ENCODE measurements at regions not wholly inside any gene's neighbourhood (a gene's known extent, or its start where the extent isn't known, plus 50 kb on each side); places are given as distances from the start of the nearest gene placed in this dataset.
"Not testable (repeated sequence)": the region's sequence is repeated elsewhere in the genome, so short reads cannot be mapped to it uniquely, and the experiment has no call there.

DNA sequence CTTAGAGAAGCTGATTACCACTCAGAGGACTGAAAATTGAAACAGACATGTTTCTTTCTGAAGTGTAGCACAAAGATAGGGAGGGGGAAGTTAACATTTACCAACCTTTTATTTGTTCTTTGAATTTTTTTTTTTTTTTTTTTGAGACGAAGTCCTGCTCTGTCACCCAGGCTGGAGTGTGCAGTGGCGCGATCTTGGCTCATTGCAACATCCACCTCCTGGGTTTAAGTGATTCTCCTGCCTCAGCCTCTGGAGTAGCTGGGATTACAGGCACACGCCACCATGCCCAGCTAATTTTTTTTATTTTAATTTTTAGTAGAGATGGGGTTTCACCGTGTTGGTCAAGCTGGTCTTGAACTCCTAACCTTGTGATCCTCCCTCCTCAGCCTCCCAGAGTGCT lies 87.8 kb upstream of the AKAP13 start:
- not testable (repeated sequence) for H4K5ac ChIP-seq (ENCODE audit: low read length); H3K18ac ChIP-seq (ENCODE audit: low read length); H3K36me3 ChIP-seq (ENCODE audit: control insufficient read depth, insufficient read depth, low read length); H3K4me3 ChIP-seq (ENCODE audit: low read length); H2BK15ac ChIP-seq (replicated peaks; ENCODE audit: low read depth); H4K8ac ChIP-seq (ENCODE audit: low read depth, low read length); H3K23ac ChIP-seq (ENCODE audit: low read length); H3K9ac ChIP-seq (ENCODE audit: low read length); H3K4ac ChIP-seq (ENCODE audit: low read depth, low read length); H2AK5ac ChIP-seq (ENCODE audit: low read length); DNase-seq; H3K27me3 ChIP-seq (ENCODE audit: insufficient read depth, low read length, poor library complexity); H3K56ac ChIP-seq (ENCODE audit: low read length); H3K79me2 ChIP-seq (ENCODE audit: control insufficient read depth, insufficient read depth, low read length); H3K79me1 ChIP-seq (ENCODE audit: low read length); H3K4me1 ChIP-seq (ENCODE audit: control insufficient read depth, low read depth, low read length); H2BK120ac ChIP-seq (ENCODE audit: low read depth, low read length); H3K27ac ChIP-seq (ENCODE audit: low read depth, low read length); H2BK5ac ChIP-seq (ENCODE audit: low read length); H3K4me2 ChIP-seq (ENCODE audit: low read length)
- no CpG with 5 or more reads among the region's 5 CpGs for WGBS (ENCODE audit: extremely low coverage, insufficient coverage, low lambda C conversion rate)

DNA sequence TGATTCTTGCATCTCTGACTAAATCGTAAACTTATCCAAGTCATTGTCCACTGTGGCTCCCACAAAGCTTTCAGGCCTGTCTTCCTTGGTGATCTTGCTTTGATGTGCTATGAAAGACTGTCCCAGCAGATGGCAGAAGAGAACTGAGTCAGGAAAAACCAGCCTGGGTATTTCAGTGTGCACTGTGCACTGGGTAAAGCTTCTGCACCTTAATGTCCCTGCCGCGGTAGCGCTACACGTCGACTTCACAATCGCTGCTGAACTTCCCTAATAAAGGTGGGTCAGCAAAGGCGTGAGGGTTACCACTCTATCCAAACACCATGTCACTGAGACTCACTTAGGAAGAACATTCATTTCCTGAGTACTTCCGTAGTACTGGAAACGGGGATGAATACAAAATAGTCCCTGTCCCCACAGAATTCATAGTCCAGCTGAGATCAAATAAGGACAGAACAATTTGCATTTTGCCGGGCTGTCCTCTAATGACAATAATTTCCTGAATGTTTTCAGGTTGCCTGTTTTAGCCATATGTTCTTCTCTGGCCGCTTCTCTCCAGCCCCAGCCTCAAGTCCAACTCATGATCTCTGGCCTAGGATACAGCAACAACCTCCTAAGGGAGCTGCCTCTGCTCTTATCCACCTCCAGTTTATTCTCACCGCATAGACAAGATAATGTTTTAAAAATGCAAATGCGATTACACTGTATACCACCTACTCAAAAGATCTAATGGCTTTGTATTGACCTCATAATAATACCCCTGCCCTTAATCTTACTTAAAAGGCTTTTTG lies 83.6 kb upstream of the AKAP13 start:
- no peak overlapping the region for H2BK120ac ChIP-seq (ENCODE audit: low read depth, low read length)
- H4K8ac ChIP-seq (ENCODE audit: low read depth, low read length) = no peak overlapping the region
- no peaks in the 10 kb centered on the region for H3K79me2 ChIP-seq (ENCODE audit: control insufficient read depth, insufficient read depth, low read length)
- H3K4me3 ChIP-seq (ENCODE audit: low read length) = no peak overlapping the region
- no peak overlapping the region for H3K56ac ChIP-seq (ENCODE audit: low read length)
- H2AK5ac ChIP-seq (ENCODE audit: low read length) = no peak overlapping the region
- H3K4me2 ChIP-seq (ENCODE audit: low read length) = no peak overlapping the region
- no peak overlapping the region for H3K23ac ChIP-seq (ENCODE audit: low read length)
- H2BK5ac ChIP-seq (ENCODE audit: low read length) = no peak overlapping the region
- H3K27ac ChIP-seq (ENCODE audit: low read depth, low read length) = no peak overlapping the region
- H3K9ac ChIP-seq (ENCODE audit: low read length) = no peak overlapping the region
- WGBS (ENCODE audit: extremely low coverage, insufficient coverage, low lambda C conversion rate) = no CpG with 5 or more reads among the region's 14 CpGs
- H2BK15ac ChIP-seq (replicated peaks; ENCODE audit: low read depth) = no peak overlapping the region
- peak; percentile 75 for DNase-seq
- H3K27me3 ChIP-seq (ENCODE audit: insufficient read depth, low read length, poor library complexity) = no peaks in the 10 kb centered on the region
- no peaks in the 10 kb centered on the region for H3K79me1 ChIP-seq (ENCODE audit: low read length)
- H3K4me1 ChIP-seq (ENCODE audit: control insufficient read depth, low read depth, low read length) = no peaks in the 10 kb centered on the region
- no peak overlapping the region for H4K5ac ChIP-seq (ENCODE audit: low read length)
- no peak overlapping the region for H3K18ac ChIP-seq (ENCODE audit: low read length)
- H3K36me3 ChIP-seq (ENCODE audit: control insufficient read depth, insufficient read depth, low read length) = no peaks in the 10 kb centered on the region
- no peak overlapping the region for H3K4ac ChIP-seq (ENCODE audit: low read depth, low read length)

DNA sequence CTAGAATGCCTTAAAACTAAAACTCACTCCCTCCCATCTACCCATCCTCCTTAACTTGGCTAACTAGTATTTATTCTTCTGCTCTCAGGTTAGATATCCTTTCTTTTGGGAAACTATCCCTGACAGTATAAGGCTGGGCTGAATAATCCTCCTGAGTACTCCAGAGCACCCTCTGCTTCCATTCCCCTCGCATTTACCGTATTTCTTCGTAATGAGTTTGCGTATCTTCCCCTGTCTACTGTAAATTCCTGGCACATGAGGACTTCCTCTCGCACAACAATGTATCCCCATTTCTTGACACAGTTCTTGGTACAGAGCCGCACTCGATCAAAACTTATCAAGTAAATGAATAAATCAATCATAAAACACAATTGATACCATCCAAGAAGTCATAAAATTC lies 82.9 kb upstream of the AKAP13 start:
- no peak overlapping the region for H4K8ac ChIP-seq (ENCODE audit: low read depth, low read length)
- no peak overlapping the region for H3K27ac ChIP-seq (ENCODE audit: low read depth, low read length)
- no peak overlapping the region for H4K5ac ChIP-seq (ENCODE audit: low read length)
- no peaks in the 10 kb centered on the region for H3K36me3 ChIP-seq (ENCODE audit: control insufficient read depth, insufficient read depth, low read length)
- H3K27me3 ChIP-seq (ENCODE audit: insufficient read depth, low read length, poor library complexity) = no peaks in the 10 kb centered on the region
- H3K4ac ChIP-seq (ENCODE audit: low read depth, low read length) = no peak overlapping the region
- no peaks in the 10 kb centered on the region for H3K79me1 ChIP-seq (ENCODE audit: low read length)
- no peaks in the 10 kb centered on the region for H3K4me1 ChIP-seq (ENCODE audit: control insufficient read depth, low read depth, low read length)
- no peak for DNase-seq
- H3K79me2 ChIP-seq (ENCODE audit: control insufficient read depth, insufficient read depth, low read length) = no peaks in the 10 kb centered on the region
- no CpG with 5 or more reads among the region's 7 CpGs for WGBS (ENCODE audit: extremely low coverage, insufficient coverage, low lambda C conversion rate)
- no peak overlapping the region for H3K4me3 ChIP-seq (ENCODE audit: low read length)
- no peak overlapping the region for H2BK15ac ChIP-seq (replicated peaks; ENCODE audit: low read depth)
- no peak overlapping the region for H3K9ac ChIP-seq (ENCODE audit: low read length)
- no peak overlapping the region for H2BK120ac ChIP-seq (ENCODE audit: low read depth, low read length)
- H2BK5ac ChIP-seq (ENCODE audit: low read length) = no peak overlapping the region
- no peak overlapping the region for H3K56ac ChIP-seq (ENCODE audit: low read length)
- H2AK5ac ChIP-seq (ENCODE audit: low read length) = no peak overlapping the region
- no peak overlapping the region for H3K23ac ChIP-seq (ENCODE audit: low read length)
- no peak overlapping the region for H3K18ac ChIP-seq (ENCODE audit: low read length)
- H3K4me2 ChIP-seq (ENCODE audit: low read length) = no peak overlapping the region

DNA sequence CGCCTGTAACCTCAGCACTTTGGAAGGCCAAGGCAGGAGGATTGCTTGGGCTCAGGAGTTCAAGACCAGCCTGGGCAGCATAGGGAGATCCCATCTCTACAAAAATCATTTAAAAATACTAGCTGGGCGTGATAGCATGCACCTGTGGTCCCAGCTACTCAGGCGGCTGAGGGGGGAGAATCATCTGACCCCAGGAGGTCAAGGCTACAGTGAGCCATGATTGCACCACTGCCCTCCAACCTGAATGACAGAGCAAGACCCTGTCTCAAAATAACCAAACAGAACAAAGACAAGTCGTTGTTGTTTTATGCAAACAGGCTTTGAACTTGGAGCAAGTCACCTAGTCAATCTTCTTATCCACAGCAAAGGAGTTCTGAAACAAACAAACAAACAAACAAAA lies 82.0 kb upstream of the AKAP13 start:
- no peak overlapping the region for H2BK15ac ChIP-seq (replicated peaks; ENCODE audit: low read depth)
- H2BK5ac ChIP-seq (ENCODE audit: low read length) = no peak overlapping the region
- no peak overlapping the region for H3K4me3 ChIP-seq (ENCODE audit: low read length)
- no peak overlapping the region for H3K4ac ChIP-seq (ENCODE audit: low read depth, low read length)
- no peak overlapping the region for H3K18ac ChIP-seq (ENCODE audit: low read length)
- H3K79me2 ChIP-seq (ENCODE audit: control insufficient read depth, insufficient read depth, low read length) = no peaks in the 10 kb centered on the region
- H3K56ac ChIP-seq (ENCODE audit: low read length) = no peak overlapping the region
- H3K27me3 ChIP-seq (ENCODE audit: insufficient read depth, low read length, poor library complexity) = no peaks in the 10 kb centered on the region
- H4K8ac ChIP-seq (ENCODE audit: low read depth, low read length) = no peak overlapping the region
- H3K79me1 ChIP-seq (ENCODE audit: low read length) = no peaks in the 10 kb centered on the region
- no peak overlapping the region for H4K5ac ChIP-seq (ENCODE audit: low read length)
- H3K4me1 ChIP-seq (ENCODE audit: control insufficient read depth, low read depth, low read length) = no peaks in the 10 kb centered on the region
- no peak overlapping the region for H3K27ac ChIP-seq (ENCODE audit: low read depth, low read length)
- no peak for DNase-seq
- H3K36me3 ChIP-seq (ENCODE audit: control insufficient read depth, insufficient read depth, low read length) = no peaks in the 10 kb centered on the region
- H2BK120ac ChIP-seq (ENCODE audit: low read depth, low read length) = no peak overlapping the region
- no peak overlapping the region for H3K9ac ChIP-seq (ENCODE audit: low read length)
- no peak overlapping the region for H3K4me2 ChIP-seq (ENCODE audit: low read length)
- no peak overlapping the region for H3K23ac ChIP-seq (ENCODE audit: low read length)
- H2AK5ac ChIP-seq (ENCODE audit: low read length) = no peak overlapping the region
- WGBS (ENCODE audit: extremely low coverage, insufficient coverage, low lambda C conversion rate) = no CpG with 5 or more reads among the region's 4 CpGs

DNA sequence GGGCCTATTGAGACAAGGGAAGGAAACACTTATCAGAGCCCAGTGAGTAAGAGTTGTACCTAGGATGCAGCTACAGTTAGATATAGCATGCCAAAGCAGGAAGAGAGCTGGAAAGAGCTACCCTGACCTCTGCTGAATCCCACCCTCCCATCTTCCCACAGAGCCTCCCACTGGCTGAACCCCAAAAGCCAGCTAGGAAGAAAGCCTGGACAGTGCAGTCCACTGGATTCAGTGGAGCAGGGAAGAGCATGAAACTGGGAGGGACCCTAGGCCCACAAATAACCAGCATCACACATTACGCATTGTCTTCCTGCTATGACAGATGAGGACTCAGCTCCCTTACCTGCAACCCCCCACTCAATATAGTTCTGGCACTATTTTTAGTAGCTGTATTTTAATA lies 81.5 kb upstream of the AKAP13 start:
- DNase-seq = no peak
- Histone ChIP-seq H4K5ac (ENCODE audit: low read length) (no peak overlapping the region), H3K56ac (ENCODE audit: low read length) (no peak overlapping the region), H4K8ac (ENCODE audit: low read depth, low read length) (no peak overlapping the region), H3K79me1 (ENCODE audit: low read length) (no peaks in the 10 kb centered on the region), H3K36me3 (ENCODE audit: control insufficient read depth, insufficient read depth, low read length) (no peaks in the 10 kb centered on the region), H3K4me2 (ENCODE audit: low read length) (no peak overlapping the region), H3K9ac (ENCODE audit: low read length) (no peak overlapping the region), H3K23ac (ENCODE audit: low read length) (no peak overlapping the region), H3K27ac (ENCODE audit: low read depth, low read length) (no peak overlapping the region), H2AK5ac (ENCODE audit: low read length) (no peak overlapping the region), H3K79me2 (ENCODE audit: control insufficient read depth, insufficient read depth, low read length) (no peaks in the 10 kb centered on the region), H3K4me1 (ENCODE audit: control insufficient read depth, low read depth, low read length) (no peaks in the 10 kb centered on the region), H2BK15ac (replicated peaks; ENCODE audit: low read depth) (no peak overlapping the region), H3K4me3 (ENCODE audit: low read length) (no peak overlapping the region), H3K4ac (ENCODE audit: low read depth, low read length) (no peak overlapping the region), H3K27me3 (ENCODE audit: insufficient read depth, low read length, poor library complexity) (no peaks in the 10 kb centered on the region), H2BK5ac (ENCODE audit: low read length) (no peak overlapping the region), H3K18ac (ENCODE audit: low read length) (no peak overlapping the region), H2BK120ac (ENCODE audit: low read depth, low read length) (no peak overlapping the region)
- no CpG with 5 or more reads among the region's 1 CpG for WGBS (ENCODE audit: extremely low coverage, insufficient coverage, low lambda C conversion rate)

DNA sequence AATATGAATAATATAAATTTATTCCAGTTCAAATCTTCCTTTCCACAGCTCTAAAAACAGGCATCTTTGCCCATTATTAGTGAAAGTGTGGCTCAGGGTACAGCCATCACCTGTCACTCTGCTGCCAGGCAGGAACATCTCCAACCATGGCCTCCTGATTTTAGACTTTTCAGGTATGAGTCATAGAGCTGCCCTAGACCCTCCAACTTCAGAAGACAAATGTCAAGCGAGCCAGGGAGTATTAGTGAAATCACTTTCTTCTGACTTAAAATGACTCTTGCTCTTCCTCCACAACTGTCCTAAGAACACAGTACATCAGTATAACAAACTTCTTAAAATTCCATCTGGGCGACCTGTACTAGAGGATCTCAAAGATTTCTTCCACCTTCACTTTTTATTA lies 78.1 kb upstream of the AKAP13 start:
- H4K8ac ChIP-seq (ENCODE audit: low read depth, low read length) = no peak overlapping the region
- no peak overlapping the region for H2BK5ac ChIP-seq (ENCODE audit: low read length)
- no peaks in the 10 kb centered on the region for H3K4me1 ChIP-seq (ENCODE audit: control insufficient read depth, low read depth, low read length)
- no peak overlapping the region for H2BK120ac ChIP-seq (ENCODE audit: low read depth, low read length)
- H3K27me3 ChIP-seq (ENCODE audit: insufficient read depth, low read length, poor library complexity) = no peaks in the 10 kb centered on the region
- no peak for DNase-seq
- no peak overlapping the region for H3K27ac ChIP-seq (ENCODE audit: low read depth, low read length)
- no peaks in the 10 kb centered on the region for H3K79me2 ChIP-seq (ENCODE audit: control insufficient read depth, insufficient read depth, low read length)
- no peak overlapping the region for H2AK5ac ChIP-seq (ENCODE audit: low read length)
- H3K4me3 ChIP-seq (ENCODE audit: low read length) = no peak overlapping the region
- WGBS (ENCODE audit: extremely low coverage, insufficient coverage, low lambda C conversion rate) = no CpG with 5 or more reads among the region's 2 CpGs
- H3K23ac ChIP-seq (ENCODE audit: low read length) = no peak overlapping the region
- no peaks in the 10 kb centered on the region for H3K36me3 ChIP-seq (ENCODE audit: control insufficient read depth, insufficient read depth, low read length)
- H3K4ac ChIP-seq (ENCODE audit: low read depth, low read length) = no peak overlapping the region
- H4K5ac ChIP-seq (ENCODE audit: low read length) = no peak overlapping the region
- no peak overlapping the region for H3K18ac ChIP-seq (ENCODE audit: low read length)
- H3K79me1 ChIP-seq (ENCODE audit: low read length) = no peaks in the 10 kb centered on the region
- no peak overlapping the region for H3K56ac ChIP-seq (ENCODE audit: low read length)
- no peak overlapping the region for H3K9ac ChIP-seq (ENCODE audit: low read length)
- H3K4me2 ChIP-seq (ENCODE audit: low read length) = no peak overlapping the region
- H2BK15ac ChIP-seq (replicated peaks; ENCODE audit: low read depth) = no peak overlapping the region

Data from mesendoderm (in vitro differentiated cells).